C4-2B (cell line): ENCODE measurements at regions not wholly inside any gene's neighbourhood (a gene's known extent, or its start where the extent isn't known, plus 50 kb on each side); places are given as distances from the start of the nearest gene placed in this dataset.

Experiments used
- ZFX ChIP-seq: fragments of 450-650 bp; IDR thresholded peaks from 2 replicates; pipeline ENCODE4 v1.6.1; 2017
- TF ChIP-seq, protein P1 (sequence below): fragments of 450-650 bp; conservative IDR thresholded peaks from 2 replicates; pipeline ENCODE4 v1.5.1; 2017; ENCODE audit warnings: mild to moderate bottlenecking

DNA sequence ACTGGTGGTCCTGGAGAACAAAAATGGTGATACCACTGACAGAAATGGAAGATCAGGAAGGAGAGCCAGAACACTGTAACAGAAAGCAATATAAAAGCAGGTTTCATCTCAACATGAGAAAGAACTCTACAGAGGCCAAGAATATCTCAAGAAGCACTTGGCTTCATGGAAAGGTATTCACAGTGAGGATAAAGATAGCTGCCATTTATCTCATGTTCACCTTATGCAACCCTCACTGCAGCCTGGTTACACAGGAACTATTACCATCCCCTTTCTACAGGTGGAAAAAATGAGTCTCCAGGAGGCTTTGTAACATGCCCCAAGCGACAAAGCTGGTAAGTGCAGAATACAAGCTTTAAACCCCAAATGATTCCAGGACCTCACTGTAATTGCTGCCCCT, 606.1 kb upstream of the CADM1 start:
- TF ChIP-seq, protein P1, sequence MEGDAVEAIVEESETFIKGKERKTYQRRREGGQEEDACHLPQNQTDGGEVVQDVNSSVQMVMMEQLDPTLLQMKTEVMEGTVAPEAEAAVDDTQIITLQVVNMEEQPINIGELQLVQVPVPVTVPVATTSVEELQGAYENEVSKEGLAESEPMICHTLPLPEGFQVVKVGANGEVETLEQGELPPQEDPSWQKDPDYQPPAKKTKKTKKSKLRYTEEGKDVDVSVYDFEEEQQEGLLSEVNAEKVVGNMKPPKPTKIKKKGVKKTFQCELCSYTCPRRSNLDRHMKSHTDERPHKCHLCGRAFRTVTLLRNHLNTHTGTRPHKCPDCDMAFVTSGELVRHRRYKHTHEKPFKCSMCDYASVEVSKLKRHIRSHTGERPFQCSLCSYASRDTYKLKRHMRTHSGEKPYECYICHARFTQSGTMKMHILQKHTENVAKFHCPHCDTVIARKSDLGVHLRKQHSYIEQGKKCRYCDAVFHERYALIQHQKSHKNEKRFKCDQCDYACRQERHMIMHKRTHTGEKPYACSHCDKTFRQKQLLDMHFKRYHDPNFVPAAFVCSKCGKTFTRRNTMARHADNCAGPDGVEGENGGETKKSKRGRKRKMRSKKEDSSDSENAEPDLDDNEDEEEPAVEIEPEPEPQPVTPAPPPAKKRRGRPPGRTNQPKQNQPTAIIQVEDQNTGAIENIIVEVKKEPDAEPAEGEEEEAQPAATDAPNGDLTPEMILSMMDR = no peak
- TF ChIP-seq ZFX = no peak
